GM21786 (cell line): ENCODE measurements at regions not wholly inside any gene's neighbourhood (a gene's known extent, or its start where the extent isn't known, plus 50 kb on each side); places are given as distances from the start of the nearest gene placed in this dataset.

Source experiments
- ATAC-seq: cut with Tn5 transposase; IDR thresholded peaks from one replicate; pipeline ENCODE4 v1.9.1; 2021; ENCODE audit not compliant: unreplicated experiment

DNA sequence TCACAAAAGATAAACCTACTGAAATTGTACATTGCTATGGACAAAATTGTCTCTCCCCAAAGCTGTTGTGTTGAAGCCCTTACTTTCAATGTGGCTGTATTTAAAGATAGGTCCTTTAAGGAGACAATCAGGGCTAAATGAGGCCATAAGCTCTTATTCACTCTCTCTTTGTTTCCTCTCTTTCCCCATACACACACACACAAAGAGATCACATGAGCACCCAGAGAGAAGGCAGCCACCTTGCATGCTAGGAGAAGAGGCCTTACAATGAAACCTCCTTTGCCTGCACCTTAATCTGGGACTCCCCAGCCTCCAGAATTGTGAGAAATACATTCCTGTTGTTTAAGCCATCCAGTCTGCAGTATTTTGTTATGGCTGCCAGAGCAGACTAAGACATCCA, 1295.6 kb upstream of the CDH6 start:
- ATAC-seq: no peak

DNA sequence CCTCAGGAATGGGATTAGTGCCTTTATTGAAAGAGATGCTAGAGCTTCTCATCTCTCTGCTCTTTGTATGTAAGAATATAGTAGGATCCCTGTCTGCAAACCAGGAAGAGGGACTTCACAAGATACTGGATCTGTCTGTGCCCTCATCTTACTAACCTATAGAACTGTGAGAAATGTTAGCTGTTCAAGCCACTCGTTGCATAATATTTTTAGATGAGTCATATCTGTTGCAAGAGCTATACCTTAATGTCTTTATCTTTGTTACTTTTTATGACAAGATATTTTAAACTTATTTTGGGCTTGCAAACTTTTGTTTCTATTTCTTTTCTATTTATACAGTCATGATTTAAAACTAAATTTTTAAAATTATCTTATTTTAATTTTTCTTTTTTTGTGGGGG, 1296.8 kb upstream of the CDH6 start:
- ATAC-seq: no peak

DNA sequence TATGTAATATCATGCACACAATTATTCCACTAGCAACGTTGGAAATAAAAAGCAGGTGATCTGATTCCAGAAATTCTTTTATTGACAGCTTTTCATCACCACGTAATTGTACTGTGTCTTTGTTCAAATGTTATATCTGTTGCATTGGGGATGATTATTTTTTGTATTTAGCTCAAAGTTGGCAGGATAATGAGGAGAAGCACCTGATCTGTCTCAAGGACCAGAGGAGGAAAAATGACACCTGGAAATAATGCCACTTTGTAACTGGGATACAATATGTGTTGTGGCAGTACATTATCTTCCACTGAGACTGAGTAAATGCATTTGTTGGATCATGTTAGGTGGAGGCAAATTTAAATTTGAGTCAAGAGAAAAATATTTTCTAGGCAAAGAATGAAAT, 1298.8 kb upstream of the CDH6 start:
- ATAC-seq: no peak

DNA sequence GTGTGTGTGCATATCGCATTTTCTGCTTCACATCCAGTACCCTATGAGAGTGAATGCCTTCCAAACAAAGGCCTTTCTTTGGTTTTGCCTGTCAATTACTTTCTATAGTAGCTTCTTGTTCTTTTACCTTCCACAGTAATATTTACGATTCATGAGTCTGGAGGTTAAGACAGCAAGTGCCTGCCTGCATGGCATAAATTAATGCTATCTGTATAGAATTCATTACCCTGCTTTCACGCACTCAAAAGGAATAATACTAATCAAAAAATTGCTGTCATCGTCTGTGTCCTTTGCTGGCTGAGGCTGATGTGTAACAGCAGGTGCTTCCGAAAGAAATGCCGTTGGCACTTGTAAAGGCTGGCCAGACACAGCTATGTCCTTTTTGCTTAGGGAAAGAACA, 1304.4 kb upstream of the CDH6 start:
- ATAC-seq: no peak

DNA sequence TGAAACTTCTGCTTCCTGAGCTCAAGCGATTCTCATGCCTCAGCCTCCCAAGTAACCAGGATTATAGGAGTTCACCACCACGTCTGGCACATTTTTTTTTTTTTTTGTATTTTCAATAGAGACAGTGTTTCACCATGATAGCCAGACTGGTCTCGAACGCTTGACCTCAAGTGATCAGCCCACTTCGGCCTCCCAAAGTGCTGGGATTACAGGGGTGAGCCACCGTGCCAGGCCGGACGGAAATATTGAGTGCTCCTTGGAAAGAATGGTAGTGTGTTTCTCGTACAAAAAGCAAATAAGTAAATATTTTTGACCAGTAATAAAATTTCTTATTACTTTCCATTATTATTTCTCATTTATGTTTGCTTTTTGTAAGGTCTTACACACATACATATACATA, 1307.9 kb upstream of the CDH6 start:
- no peak for ATAC-seq

DNA sequence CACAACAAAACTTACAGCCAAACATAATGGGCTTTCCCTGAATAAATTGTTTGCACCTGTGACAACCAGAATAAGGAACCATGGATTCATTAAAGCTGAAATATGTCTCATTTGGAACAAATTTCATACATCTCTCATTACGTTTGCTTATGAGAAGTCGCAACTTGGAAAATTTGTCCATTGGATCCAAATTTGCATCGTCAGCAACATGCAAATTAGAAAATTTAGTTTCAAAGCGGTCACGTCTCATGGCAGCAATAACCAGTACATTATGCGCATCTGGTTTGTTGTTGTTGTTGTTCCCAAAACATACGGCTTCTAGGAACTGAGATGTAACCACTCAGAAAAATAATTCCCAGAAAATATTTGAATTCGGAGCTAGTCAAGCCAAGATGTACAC, 1311.5 kb upstream of the CDH6 start:
- no peak for ATAC-seq

DNA sequence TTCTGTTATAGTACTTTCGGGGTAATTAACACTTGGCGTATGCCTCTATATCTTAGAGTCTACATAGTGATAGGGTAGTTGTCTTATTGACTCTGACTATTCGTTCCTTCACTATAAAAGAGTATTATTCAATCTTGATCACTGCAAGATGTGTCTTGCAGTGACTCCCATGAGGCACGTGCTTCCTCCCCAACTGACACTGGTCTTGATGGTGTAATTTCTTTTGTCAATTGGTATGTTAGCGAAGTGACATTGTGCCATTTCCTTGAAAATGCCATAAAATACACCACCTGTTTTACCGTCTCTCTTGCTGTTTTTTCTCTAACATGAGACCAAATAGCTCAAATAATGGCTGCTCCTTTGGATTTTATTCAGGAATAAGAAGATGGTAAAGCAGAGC, 1314.1 kb upstream of the CDH6 start:
- no peak for ATAC-seq

DNA sequence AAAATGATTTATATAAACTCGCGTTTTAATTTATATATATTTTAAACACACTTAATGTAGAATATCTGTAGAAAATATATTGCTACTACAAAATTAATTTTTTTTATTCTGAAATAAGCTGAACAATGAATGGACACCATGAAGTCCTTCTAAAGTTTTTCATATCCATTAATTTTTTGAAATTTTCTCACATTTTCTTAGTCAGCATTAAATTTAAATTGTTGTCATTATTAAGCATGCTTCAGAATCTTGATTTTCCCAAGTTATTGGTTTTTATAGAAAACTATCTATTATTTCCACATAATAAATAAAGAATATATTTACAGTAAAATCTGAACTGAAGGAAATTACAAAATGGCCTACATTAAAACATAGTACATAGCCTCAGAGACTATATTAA, 1314.9 kb upstream of the CDH6 start:
- no peak for ATAC-seq

DNA sequence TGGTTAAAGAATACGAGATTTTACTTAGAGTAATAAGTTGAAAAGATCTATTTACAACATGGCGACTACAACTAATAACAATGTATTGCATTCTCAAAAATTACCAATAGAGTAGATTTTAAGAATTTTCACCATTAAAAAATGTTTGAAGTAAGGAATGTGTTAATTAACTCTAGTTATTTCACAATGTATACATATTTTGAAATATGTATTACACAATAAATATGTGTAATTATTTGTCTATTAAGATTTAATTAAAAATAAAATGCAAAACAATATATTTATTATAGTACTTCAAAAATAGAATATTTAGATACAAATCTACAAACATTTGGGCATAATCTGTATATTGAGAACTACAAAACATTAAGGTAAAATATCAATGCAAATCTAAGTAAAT, 1326.3 kb upstream of the CDH6 start:
- ATAC-seq: no peak

DNA sequence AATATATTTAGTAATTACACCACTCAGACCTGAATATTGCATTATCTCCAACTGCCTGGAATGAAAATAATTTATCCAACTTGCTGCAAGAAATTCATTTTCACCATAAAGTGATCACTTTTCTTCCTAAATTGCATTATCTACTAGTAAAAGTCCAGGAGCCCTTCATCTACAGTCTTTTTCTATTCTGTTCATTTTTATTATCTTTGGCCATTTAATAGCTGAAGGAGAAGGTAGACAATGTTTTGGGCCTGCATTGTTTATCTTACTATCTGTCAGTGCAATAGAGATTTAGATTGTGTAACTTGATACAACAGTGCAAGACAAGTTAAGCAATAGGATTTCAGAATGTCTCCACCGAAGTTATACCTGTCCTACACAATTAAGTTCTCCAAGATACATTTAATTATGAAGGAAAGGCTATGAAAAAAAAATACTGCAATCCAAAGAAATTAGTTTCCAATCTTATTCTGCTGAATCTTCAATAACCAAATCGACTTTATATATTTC, 1339.7 kb upstream of the CDH6 start:
- ATAC-seq: no peak

DNA sequence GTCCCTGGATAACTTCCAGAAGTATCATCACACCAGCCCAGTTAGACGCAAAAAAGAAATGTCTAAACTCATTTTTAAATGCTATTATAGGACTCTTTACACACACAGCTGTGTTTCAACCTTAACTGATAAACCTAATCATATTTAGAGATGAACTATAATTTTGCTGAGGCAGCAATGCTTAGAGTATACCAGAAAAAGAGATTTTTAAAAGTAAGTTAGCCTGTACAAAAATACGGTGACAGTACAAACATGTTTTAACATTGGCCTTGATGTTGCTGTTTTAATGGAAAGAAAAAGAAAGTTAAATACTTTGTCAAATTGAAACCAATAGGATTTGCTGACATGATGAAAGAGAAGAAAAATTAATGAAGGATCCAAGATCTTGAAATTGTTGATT, 1341.2 kb upstream of the CDH6 start:
- ATAC-seq: no peak

DNA sequence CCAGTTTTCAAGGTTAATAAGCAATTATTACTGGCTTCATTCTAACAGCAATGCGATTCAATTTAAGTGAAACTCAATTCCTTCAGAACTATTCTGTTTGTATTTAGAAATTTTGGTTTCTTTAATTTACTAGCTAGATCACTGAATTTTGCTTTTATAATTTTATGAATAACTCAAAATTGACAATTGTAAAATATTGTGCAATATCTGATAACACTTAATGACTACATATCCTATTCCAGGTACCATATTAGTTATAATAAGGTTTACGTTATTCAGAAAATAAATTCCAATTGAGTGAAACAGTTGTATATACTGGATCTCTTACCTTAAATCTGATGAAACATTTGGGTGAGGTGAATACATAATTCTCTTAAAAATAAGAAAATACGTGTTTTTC, 1348.3 kb upstream of the CDH6 start:
- no peak for ATAC-seq

DNA sequence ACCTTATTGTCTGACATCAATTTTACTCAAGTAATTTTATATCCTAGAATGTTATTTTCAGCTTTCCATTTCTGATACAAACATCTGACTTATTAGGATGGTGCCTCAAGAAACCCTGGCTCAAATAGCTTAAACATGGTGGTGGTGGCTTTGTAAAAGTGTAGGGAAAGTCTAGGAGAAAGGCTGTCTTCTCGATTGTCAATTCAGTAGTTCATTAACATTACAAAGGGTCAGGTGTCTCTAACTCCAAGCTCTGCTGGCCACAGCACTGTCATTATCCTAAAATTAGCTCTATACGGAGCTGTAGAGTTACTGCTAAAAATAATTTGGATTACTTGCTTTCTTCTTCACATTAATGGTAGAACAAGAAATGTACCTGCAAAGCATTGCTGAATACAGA, 1360.1 kb upstream of the CDH6 start:
- ATAC-seq: no peak

DNA sequence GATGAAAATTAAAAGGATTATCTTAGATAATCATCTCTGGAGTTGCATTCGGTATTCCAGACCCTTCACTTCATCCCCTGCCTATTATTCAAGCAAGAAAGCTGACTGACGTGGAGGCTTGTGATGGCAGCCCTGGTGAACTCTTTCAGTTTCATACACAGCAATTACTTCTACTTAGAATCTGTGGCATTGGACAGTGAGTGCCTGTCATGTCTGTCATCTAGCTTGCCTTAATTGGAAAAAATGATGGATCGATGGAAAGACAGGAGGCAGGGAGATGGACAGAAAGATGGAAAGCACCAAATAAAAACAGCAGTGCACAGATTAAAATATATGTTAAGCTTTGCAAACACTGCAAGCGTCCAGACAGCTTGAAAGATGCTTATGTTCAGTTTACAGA, 1371.0 kb upstream of the CDH6 start:
- no peak for ATAC-seq

DNA sequence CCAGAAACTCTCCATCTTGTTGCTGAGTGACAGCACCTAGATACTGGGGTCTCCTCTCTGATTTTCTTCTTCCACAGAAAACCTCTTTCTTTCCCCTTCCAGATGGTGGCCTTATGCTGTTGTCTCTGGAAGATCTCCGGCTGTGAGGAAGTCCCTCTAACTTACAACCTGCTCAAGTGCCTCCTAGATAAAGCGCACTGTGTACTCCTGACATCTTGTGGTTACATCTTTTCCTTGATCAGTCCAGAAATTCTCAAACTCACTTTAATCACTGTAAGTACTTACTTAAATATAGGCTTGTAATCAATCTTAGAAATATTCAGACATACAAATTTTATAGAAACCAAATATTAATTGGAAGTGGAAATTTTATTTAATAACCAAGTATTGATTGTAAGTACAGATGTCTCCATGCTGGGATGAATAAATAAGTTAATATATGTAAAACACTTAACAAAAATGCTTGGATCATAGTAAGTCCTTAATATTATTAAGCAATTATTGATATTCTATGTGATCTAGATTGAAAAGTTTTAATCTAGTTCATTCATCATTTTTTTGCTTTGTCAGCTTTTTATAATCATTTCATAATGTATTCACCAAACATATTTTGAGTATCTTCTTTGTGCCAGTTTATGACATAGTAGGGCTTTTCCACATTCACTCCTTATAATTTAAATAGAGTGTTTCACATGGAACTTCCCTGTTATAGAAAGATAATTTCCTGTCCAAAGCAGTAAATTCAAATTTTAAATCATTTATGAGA, 1381.4 kb upstream of the CDH6 start:
- no peak for ATAC-seq

DNA sequence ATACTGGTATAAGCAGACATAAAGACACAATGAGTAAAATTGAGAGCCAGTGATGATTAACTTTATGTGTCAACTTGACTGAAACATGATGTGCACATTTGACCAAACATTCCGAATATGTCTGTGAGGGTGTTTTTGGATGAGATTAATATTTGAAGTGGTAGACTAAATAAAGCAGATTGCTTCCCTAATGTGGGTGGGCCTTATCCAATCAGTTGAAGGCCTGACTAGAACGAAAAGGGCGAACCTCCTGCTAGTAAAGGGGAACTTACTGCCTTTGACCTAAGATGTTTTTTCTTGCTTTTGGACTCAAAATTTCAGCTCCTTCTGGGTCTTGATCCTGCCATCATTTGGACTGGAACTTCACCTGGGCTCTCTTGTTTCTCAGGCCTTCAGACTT, 1387.7 kb upstream of the CDH6 start:
- no peak for ATAC-seq

DNA sequence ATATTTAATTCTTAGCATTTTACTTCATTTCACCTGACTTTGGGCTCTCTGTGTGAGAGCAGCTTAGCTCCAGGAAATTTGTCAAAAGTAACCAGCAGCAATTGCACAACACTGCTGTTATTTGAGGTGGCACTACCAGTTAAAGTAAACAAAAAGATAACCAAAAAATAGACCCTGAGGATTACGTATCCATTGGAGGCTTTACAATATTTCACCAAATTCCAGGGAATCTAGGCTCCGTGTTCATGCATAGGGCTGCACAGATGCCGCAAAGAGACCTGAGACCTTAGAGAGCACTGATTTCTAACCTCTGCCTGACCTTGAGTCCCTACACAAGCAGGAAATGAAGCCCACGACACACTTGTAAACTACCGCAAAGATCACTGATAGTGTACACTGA, 1392.7 kb upstream of the CDH6 start:
- ATAC-seq: no peak

DNA sequence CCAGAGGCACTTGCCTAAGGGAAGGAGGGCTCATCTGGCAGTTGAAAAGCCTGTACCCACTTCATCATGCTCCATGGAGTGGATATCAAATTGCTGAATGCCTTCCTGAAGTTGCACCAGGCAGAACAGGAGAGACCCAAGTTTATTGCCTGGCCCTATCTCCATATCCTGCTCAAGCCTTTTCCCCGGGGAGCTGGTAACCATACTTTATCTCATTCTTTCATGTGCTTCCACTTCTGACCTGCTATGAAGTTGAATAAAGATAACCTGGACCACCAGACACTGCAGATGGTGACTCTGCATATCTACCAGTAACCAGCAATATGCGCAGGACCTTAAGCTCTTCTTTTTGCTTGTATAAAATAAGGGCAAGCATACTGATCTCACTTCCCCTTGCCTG, 1397.5 kb upstream of the CDH6 start:
- ATAC-seq: no peak

DNA sequence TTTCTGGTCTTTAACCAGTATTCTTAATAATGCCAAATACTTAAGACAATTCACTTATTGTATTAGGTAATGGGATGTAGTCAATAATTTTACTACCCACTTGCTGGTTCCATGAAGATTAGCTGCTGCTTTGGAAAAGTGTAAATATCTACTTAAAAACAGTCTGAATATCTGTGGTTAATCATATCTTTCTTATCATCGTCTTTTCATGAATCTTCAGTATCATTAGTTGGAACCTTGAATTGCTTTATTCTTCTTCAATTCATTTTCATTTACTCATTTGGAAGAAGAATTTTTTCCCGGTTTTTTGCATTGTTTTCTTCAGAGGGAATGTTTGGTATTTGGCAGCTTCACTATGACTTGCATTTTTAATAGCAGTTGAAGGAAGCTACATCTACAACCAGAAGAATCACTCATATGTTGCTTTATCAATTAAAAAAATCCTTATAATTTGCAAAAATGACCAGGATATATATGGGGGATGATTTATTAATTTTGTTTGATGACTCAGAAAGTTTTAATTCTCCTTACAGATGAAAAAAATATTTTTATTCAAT, 1398.3 kb upstream of the CDH6 start:
- ATAC-seq: no peak

DNA sequence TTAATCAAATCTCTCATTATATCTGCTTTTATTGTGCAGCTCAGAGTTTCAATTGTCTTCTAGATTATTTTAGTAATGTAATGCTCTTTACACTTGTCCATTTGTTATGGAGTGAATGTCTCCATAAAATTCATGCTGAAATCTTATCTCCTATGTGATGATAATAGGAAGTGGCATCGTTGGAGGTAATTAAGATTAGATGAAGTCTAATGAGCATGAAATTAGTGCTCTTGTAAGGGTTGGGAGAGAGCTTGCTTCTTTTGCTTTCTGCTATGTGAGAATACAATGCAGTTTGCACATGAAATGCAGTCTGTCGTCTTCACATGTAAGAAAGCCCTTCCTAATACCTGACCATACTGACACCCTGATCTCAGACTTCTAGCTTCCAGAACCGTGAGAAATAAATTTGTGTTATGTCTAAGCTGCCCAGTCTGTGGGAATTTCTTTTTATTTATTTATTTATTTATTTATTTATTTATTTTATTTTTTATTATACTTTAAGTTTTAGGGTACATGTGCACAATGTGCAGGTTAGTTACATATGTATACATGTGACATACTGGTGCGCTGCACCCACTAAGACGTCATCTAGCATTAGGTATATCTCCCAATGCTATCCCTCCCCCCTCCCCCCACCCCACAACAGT, 1399.2 kb upstream of the CDH6 start:
- ATAC-seq: no peak

DNA sequence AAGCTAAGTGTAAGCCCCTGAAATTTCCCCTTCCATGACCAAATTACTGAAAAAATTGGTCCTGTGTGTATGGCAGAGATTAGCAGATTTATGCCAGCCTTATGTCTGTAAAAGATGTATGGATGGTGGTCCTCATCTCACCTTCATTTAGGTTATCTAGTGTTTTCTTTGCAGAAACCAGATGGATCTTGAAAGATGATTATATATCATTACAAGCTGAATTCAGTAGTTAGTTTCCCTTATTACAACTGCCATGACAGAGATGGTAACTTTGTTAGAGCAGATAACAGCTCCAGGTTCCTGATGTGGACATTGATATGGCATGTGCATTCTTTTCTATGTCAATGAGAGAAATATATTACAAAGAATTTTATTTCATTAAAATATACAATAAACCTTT, 1403.2 kb upstream of the CDH6 start:
- no peak for ATAC-seq

DNA sequence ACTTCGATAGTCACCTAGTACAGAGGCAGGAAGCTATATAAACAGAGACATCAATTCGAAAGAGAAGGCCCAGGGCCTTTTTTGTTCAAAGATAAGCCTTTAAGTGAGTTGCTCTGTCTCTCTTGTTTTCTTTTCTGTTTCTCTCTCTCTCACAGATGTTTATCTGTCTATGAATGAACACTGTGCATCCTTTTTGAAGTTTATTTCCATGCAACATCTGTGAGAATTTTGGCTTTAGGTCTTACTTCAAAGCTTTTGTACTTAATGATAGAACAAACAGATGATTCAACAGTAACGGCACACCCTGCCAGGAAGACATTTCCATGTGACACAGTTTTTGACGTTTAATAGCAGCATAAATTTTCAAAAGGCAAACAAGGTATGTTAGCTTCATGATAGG, 1413.1 kb upstream of the CDH6 start:
- ATAC-seq: no peak

DNA sequence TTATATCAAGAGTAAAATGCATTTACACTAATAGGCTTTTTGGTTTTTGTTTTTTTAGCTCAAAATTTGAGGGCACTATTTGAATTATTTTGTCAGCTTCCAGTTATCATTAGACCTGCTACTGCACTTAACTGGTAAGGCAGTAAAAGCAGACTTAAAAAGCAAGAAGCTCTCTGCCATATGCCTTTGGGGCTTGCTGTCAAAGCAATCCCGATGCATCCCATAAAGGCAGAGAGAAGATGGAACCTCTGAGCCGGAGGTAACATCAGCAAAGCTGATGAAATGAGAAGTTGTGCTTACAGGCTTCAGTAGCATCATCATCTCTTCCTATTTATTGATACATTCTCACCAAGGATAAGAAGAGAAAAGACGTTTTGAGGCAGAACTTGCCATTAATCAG, 1414.3 kb upstream of the CDH6 start:
- ATAC-seq: no peak
